Fibroblast of pulmonary artery (primary cell): ENCODE measurements at regions not wholly inside any gene's neighbourhood (a gene's known extent, or its start where the extent isn't known, plus 50 kb on each side); places are given as distances from the start of the nearest gene placed in this dataset.

Experiments used
- DNase-seq: peaks from one replicate; pipeline ENCODE4 v3.0.0-alpha.2; 2010; ENCODE audit warnings: low read depth
- H3K4me3 ChIP-seq: replicated peaks from 2 replicates; pipeline ENCODE4 v1.5.1; 2011; ENCODE audit warnings: low read depth, mild to moderate bottlenecking, control low read depth, low read length, moderate library complexity
- TF ChIP-seq, protein P1 (sequence below): IDR thresholded peaks from 2 replicates; pipeline ENCODE4 v1.5.1; 2011; ENCODE audit warnings: mild to moderate bottlenecking, control low read depth, low read length, inconsistent platforms; ENCODE audit errors: missing control alignments

DNA sequence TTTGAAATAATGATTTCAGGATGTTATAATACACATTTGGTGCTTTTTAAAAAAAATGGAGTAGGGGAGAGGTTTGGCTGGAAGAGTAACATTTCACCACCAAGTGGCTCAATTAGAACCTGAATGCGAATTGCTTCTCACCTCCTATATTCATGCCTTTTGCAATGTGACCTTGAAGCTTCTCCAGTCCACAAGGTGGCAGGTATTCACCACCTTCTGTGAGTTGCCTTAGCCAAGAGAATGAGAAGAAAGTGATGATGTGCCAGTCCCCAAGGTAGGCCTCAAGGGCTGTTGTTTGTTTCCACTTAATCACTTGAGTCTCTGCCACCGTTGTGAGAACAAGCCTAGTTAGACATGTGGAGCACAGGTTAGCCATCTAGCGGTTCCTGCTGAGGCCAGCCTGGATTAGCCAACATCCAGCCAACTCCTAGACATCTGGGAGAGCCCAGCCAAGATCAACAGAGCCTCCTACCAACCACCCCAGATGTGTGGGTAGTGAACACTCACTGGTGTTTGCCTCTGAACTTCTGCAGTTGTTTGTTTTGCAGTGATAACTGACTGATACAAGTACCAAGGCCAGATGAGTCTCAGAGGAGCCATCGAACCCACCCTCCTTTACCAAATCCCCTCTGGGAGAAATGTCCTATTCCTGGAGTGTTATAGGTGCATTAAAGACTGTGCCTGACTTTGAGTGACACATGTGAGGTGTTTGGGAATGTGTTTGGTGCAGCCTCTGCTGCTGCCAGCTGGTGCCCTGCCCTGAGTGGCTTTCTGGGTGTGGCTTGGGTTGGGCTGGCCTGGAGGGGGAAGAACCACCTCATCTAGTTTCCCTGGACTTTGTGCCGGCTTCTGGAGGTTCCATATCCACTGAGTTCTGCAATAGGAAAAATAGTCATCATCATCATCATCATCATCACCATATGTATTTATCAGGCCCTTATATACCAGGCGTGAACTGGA is 132.5 kb upstream of the RFLNA start:
- no peak overlapping the region for H3K4me3 ChIP-seq
- peak; percentile 8 for DNase-seq
- TF ChIP-seq, protein P1, sequence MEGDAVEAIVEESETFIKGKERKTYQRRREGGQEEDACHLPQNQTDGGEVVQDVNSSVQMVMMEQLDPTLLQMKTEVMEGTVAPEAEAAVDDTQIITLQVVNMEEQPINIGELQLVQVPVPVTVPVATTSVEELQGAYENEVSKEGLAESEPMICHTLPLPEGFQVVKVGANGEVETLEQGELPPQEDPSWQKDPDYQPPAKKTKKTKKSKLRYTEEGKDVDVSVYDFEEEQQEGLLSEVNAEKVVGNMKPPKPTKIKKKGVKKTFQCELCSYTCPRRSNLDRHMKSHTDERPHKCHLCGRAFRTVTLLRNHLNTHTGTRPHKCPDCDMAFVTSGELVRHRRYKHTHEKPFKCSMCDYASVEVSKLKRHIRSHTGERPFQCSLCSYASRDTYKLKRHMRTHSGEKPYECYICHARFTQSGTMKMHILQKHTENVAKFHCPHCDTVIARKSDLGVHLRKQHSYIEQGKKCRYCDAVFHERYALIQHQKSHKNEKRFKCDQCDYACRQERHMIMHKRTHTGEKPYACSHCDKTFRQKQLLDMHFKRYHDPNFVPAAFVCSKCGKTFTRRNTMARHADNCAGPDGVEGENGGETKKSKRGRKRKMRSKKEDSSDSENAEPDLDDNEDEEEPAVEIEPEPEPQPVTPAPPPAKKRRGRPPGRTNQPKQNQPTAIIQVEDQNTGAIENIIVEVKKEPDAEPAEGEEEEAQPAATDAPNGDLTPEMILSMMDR: no peak

DNA sequence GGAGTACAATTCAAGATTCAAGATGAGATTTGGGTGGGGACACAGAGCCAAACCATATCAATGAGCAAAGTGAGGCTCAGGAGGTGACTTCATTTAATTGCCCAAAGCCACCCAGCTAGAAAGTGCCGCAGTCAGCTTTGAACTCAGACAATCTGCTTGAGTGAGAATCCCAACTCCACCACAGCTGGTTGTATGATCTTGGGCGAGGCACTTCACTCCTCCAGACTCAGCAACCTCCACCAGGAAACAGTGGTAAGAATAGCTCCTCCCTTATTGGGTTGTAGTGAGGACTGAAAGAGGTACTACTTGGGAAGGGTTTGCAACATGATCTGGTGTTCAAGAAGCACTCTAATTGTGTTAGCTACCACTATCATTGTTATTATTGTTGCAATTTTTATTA is 129.2 kb upstream of the RFLNA start:
- DNase-seq: no peak
- TF ChIP-seq, protein P1: no peak
- no peak overlapping the region for H3K4me3 ChIP-seq

DNA sequence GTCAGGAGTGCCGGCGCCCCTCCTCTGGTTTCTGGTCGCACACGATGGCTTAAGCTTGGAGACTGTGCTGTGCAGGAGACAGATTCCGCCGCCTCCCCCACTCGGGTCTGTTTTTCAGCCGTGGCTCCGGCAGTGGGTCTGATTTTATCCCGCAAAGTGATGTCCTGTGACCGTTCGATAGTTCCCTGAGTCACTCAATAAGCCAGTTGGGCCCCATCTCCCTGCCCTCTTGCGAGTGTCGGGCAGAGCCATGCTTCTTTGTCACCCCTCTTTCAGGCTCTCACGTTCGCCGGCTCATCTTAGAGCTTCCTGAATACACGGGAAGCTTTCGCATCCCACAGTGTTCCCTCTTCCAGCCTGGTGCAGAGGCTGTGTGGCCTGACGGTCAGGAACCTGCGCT is 127.8 kb upstream of the RFLNA start:
- DNase-seq: no peak
- H3K4me3 ChIP-seq: no peak overlapping the region
- TF ChIP-seq, protein P1: no peak

DNA sequence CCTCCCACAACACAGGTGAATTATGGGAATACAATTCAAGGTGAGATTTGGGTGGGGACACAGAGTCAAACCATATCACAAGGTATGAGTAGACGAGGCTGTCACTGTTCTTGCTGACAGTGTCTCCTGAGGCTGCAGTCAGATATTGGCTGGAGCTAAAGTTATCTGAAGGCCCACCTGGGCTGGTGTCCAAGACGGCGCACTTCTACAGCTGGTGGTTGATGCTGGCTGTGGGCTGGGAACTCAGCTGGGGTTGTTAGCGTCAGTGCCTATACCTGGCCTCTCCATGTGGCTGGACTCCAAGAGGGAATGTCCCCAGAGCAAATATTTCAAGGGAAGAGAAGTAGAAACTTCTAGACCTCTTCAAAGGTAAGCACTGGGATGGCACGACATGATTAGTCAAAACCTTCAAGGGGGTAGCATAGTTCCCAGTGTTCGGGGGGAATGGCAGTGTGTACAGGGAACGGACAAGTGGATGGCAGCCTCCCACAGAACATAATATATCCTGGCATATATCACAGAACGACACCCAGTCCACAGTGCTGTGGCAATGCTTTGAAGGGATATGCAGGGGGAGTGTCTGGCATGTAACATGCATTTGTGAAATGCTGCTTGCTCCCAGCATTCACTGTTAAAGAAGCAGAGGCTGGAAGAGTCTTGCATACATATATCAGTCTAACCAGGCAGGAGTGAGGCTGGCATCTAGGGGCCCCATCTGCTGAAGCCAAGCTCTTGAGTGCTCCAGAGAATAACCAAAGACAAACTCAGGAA is 126.7 kb upstream of the RFLNA start:
- H3K4me3 ChIP-seq: no peak overlapping the region
- TF ChIP-seq, protein P1: no peak
- no peak for DNase-seq

DNA sequence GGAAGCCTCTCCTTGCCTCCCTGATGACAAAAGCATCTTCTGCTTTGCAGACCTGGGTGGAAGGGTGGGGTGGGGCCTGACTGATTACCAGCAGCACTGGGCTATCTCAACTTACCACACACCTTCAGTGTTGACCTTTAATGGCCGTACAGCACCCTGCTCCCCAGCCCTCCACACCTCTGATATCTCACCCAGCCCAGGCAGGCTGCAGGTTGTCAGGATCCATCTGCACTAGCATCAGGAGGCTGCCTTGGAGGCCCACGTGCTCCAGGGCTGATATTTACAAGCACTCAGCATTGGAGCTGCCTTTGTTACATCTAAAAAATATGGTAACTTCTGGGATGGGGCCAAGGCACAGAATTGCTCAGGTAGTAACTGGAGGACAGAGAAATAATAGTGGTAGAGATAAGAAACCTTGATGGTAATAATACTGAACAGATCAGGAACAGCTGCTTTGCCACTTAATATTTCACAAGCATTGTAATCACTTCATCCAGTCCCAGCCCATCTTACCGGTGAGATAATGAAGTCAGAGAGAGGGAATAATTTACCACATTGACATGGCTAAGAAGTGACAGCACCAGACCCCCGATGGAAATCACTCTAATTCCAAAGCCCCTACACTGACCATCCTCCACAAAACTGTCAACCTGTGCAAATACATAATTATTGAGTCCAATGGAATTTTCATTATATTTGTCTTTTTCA is 125.2 kb upstream of the RFLNA start:
- TF ChIP-seq, protein P1: no peak
- H3K4me3 ChIP-seq: no peak overlapping the region
- no peak for DNase-seq

DNA sequence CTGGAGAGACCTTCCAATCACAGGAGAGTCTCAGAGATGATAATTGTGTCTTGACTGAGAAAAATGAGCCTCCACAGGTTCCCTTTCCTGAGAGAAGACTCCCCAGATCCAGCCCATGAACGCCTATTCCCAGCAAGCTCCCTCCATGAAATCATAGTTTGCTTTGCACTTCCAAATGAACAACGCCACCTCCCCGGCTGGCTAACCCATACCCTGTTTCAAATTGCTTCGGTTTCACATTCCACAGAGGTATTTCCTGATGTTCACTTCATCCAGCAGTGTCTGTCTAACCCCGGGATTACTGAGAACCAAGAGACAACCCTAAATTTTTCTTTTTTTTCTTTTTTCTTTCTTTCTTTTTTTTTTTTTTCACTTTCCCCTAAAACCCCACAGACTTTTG is 124.1 kb upstream of the RFLNA start:
- no peak for DNase-seq
- TF ChIP-seq, protein P1: no peak
- H3K4me3 ChIP-seq: no peak overlapping the region
